ENCODE measurements at regions not wholly inside any gene's neighbourhood (a gene's known extent, or its start where the extent isn't known, plus 50 kb on each side); places are given as distances from the start of the nearest gene placed in this dataset.

GRCh38 chr3:84292128-84292527 lies 666.7 kb upstream of the CADM2 start:
- no peak for TF ChIP-seq EZH2 (IDR thresholded peaks at IDR 0.05)
- no peak for TF ChIP-seq POLR2AphosphoS5 (IDR thresholded peaks at IDR 0.05; ENCODE audit: borderline replicate concordance, low read depth, low read length)
